ENCODE measurements at regions not wholly inside any gene's neighbourhood (a gene's known extent, or its start where the extent isn't known, plus 50 kb on each side); places are given as distances from the start of the nearest gene placed in this dataset.

DNA sequence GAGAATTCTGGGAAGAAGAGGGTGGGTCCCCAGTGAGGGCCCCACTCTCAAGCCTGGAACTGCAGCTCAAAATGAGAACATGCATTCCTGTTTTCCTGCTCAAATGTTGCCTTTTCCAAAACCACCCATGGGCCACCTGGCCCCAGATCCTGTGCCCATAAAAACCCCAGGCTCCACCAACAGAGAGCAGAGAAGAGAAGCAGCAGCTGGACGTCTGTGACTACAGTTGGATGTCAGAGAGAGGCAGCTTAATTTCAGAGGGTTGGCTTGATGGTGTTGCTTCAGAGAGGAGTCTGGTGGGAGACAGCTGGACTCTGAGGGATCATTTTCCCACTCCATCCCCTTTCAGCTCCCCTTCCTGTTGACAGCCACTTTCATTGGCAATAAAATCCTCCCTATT, 256.4 kb downstream of the FZD1 start:
- H2AFZ ChIP-seq (ENCODE audit: low read depth, low read length): no peak overlapping the region
- no peaks in the 10 kb centered on the region for H3K9me1 ChIP-seq (ENCODE audit: control insufficient read depth, insufficient read depth, low read length)
- H3K9me3 ChIP-seq (replicated peaks; ENCODE audit: control insufficient read depth, insufficient read depth, low read depth, low read length): no peaks in the 10 kb centered on the region
- ATAC-seq (no peak), DNase-seq (ENCODE audit: extremely low read depth in 1 of 4, low spot score in 3 of 4) (no peak), FAIRE-seq (no peak)
- H3K27me3 ChIP-seq (ENCODE audit: control insufficient read depth in 2 of 2, insufficient read depth in 2 of 2, low read length in 2 of 2): peaks cover 0 to 7% of the 10 kb centered on the region in 2 experiments; a peak in 2 of 5 replicates
- no TSS peak for BruUV-seq (replicated peaks)
- H3K4me3 ChIP-seq: no peak overlapping the region
- in situ Hi-C loops (cut with MboI) (no loop called here), intact Hi-C loops (cut with micrococcal nuclease) (no loop called here)
- H3K4me1 ChIP-seq (replicated peaks in 1 of 2; ENCODE audit: control insufficient read depth in 2 of 2, insufficient read depth in 2 of 2, low read length in 2 of 2): no peaks in the 10 kb centered on the region
- H4K20me1 ChIP-seq (replicated peaks; ENCODE audit: control insufficient read depth, insufficient read depth, low read length): no peaks in the 10 kb centered on the region
- no peaks in the 10 kb centered on the region for H3K36me3 ChIP-seq (ENCODE audit: control insufficient read depth, insufficient read depth, low read length)
- no peaks in the 10 kb centered on the region for H3K79me2 ChIP-seq (ENCODE audit: control insufficient read depth, insufficient read depth, low read length)
- no peak overlapping the region for H3K4me2 ChIP-seq (ENCODE audit: insufficient read depth, low read length)
- CTCF ChIA-PET (ENCODE audit: low intra/inter-chr PET ratio): no interaction called here
- 0% methylated on average over 1 of the region's 1 CpG for WGBS (ENCODE audit: insufficient coverage, low coverage, missing lambda C conversion rate)
- POLR2A ChIA-PET: no interaction called here
- no peak overlapping the region for H3K27ac ChIP-seq (ENCODE audit: extremely low read depth, low read depth, low read length)
- TF ChIP-seq ZNF311 (CRISPR knock-in tag; IDR thresholded peaks at IDR 0.05) (no peak), NFXL1 (CRISPR knock-in tag; IDR thresholded peaks at IDR 0.05) (no peak), ZFP36 (IDR thresholded peaks at IDR 0.05; ENCODE audit: low read depth, low read length, partially characterized antibody) (no peak), KLF1 (tag; IDR thresholded peaks at IDR 0.05) (no peak), FOSL1 (tag; conservative IDR thresholded peaks at IDR 0.05) (no peak), ATF6 (CRISPR knock-in tag; IDR thresholded peaks at IDR 0.05) (no peak), ZNF408 (CRISPR knock-in tag; IDR thresholded peaks at IDR 0.05; ENCODE audit: low read depth) (no peak), ZNF316 (IDR thresholded peaks at IDR 0.05) (no peak), POLR3A (IDR thresholded peaks at IDR 0.05; ENCODE audit: borderline replicate concordance, extremely low read depth, insufficient read depth, insufficient read length) (no peak), ETS2 (tag; IDR thresholded peaks at IDR 0.05; ENCODE audit: borderline replicate concordance, poor library complexity, severe bottlenecking) (no peak)
- no peak overlapping the region for H3K9ac ChIP-seq (ENCODE audit: insufficient read depth in 1 of 2, low read depth in 2 of 2, low read length in 2 of 2)
